CD4-positive, CD25-positive, alpha-beta regulatory T cell (primary cell): ENCODE measurements at regions not wholly inside any gene's neighbourhood (a gene's known extent, or its start where the extent isn't known, plus 50 kb on each side); places are given as distances from the start of the nearest gene placed in this dataset.
"Not testable (repeated sequence)": the region's sequence is repeated elsewhere in the genome, so short reads cannot be mapped to it uniquely, and the experiment has no call there.

Experiments used
- ATAC-seq, 2 donors: fragments of 150-1000 bp; cut with Tn5 transposase; one replicate each; pipeline ENCODE4 v1.10.0; 2021; ENCODE audit warnings: low read depth in 2 of 2, moderate number of reproducible peaks in 2 of 2, moderate library complexity in 1 of 2
- DNase-seq, 3 donors: peaks; one replicate each; pipeline versions ENCODE4 v3.0.0 to v3.0.0-alpha.2; 2012 to 2022; ENCODE audit warnings: mixed read lengths in 1 of 3
- H3K27ac ChIP-seq: one replicate; pipeline ENCODE4 v1.7.0; 2013; ENCODE audit warnings: mild to moderate bottlenecking, low read length; ENCODE audit not compliant: insufficient read depth, poor library complexity, severe bottlenecking
- H3K27me3 ChIP-seq: one replicate; pipeline ENCODE4 v1.7.0; 2013; ENCODE audit warnings: low read length; ENCODE audit not compliant: control insufficient read depth, insufficient read depth
- H3K36me3 ChIP-seq: one replicate; pipeline ENCODE4 v1.7.0; 2013; ENCODE audit warnings: mild to moderate bottlenecking, low read length, moderate library complexity; ENCODE audit not compliant: control insufficient read depth, insufficient read depth
- H3K4me1 ChIP-seq: 2 replicates; pipeline ENCODE4 v1.7.0; 2013; ENCODE audit warnings: mild to moderate bottlenecking, low read length; ENCODE audit not compliant: insufficient read depth, control insufficient read depth, poor library complexity, severe bottlenecking
- H3K4me3 ChIP-seq: one replicate; pipeline ENCODE4 v1.7.0; 2013; ENCODE audit warnings: low read depth, mild to moderate bottlenecking, low read length, moderate library complexity
- H3K9me3 ChIP-seq, 2 experiments: 1 replicate in 1 of 2; 2 replicates in 1 of 2; pipeline ENCODE4 v1.7.0; 2013; ENCODE audit warnings: low read length in 2 of 2, mild to moderate bottlenecking in 1 of 2, moderate library complexity in 1 of 2; ENCODE audit not compliant: control insufficient read depth in 2 of 2
- H3K27ac Mint-ChIP-seq, 3 donors: one replicate each; pipeline ENCODE4 v1.8.0; 2020 to 2022; ENCODE audit warnings: mild to moderate bottlenecking in 3 of 3, mixed read lengths in 3 of 3, moderate library complexity in 2 of 3
- H3K27me3 Mint-ChIP-seq: one replicate; pipeline ENCODE4 v1.8.0; 2022; ENCODE audit warnings: mild to moderate bottlenecking, mixed read lengths
- H3K36me3 Mint-ChIP-seq: one replicate; pipeline ENCODE4 v1.8.0; 2020; ENCODE audit warnings: mixed read lengths
- H3K4me1 Mint-ChIP-seq, 4 donors: one replicate each; pipeline ENCODE4 v1.8.0; 2020 to 2022; ENCODE audit warnings: mixed read lengths in 4 of 4, mild to moderate bottlenecking in 1 of 4
- H3K4me3 Mint-ChIP-seq, 4 donors: one replicate each; pipeline ENCODE4 v1.8.0; 2020 to 2022; ENCODE audit warnings: mild to moderate bottlenecking in 4 of 4, mixed read lengths in 4 of 4, moderate library complexity in 3 of 4
- H3K9me3 Mint-ChIP-seq, 7 donors: one replicate each; pipeline ENCODE4 v1.8.0; 2020 to 2022; ENCODE audit warnings: mixed read lengths in 7 of 7, mild to moderate bottlenecking in 3 of 7, moderate library complexity in 2 of 7

GRCh38 chr16:64074706-64075105, 1047.2 kb downstream of the CDH11 start:
- Histone ChIP-seq H3K27me3 (no peaks in the 10 kb centered on the region), H3K9me3 (peaks cover 6 to 20% of the 10 kb centered on the region in 2 experiments), H3K36me3 (no peaks in the 10 kb centered on the region), H3K4me1 (no peaks in the 10 kb centered on the region), H3K4me3 (no peak overlapping the region), H3K27ac (no peak overlapping the region)
- Mint-ChIP-seq H3K4me1 (no peaks in the 10 kb centered on the region), H3K36me3 (no peaks in the 10 kb centered on the region), H3K9me3 (peaks cover 0 to 46% (median 11%) of the 10 kb centered on the region in 7 donors), H3K27me3 (no peaks in the 10 kb centered on the region), H3K27ac (no peak overlapping the region), H3K4me3 (no peak overlapping the region)
- DNase-seq (no peak), ATAC-seq (no peak)

DNA sequence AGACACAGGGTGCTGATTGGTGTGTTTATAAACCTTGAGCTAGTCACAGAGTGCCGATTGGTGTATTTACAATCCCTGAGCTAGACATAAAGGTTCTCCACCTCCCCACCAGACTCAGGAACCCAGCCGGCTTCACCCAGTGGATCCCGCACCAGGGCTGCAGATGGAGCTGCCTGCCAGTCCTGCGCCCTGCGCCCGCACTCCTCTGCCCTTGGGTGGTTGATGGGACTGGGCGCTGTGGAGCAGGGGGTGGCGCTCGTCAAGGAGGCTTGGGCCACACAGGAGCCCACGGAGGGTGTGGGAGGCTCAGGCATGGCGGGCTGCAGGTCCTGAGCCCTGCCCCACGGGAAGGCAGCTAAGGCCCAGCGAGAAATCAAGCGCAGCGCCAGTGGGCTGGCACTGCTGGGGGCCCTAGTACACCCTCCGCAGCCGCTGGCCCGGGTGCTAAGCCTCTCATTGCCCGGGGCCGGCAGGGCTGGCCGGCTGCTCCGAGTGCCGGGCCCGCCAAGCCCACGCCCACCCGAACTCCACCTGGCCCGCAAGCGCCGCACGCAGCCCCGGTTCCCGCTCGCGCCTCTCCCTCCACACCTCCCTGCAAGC, 1049.6 kb downstream of the CDH11 start:
- not testable (repeated sequence) for H3K4me3 ChIP-seq

DNA sequence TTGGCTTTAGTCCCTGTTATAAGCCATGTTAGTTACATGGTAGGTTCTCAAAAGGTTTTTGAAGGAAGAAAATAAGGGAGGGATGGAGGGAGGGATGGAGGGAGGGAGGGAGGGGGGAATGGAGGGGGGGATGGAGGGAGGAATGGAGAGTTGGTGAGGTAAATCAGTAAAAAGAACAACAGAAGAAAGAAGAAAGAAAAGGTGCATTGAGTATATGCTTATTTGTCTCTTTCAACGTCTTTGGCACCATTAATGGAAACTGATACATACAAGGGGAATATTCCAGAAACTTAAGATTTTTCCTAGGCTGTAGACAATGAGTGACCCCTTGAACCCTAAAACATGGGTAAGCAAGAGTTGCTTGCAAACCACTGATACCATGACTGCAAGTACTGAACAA, 1056.3 kb downstream of the CDH11 start:
- Mint-ChIP-seq H3K27ac (no peak overlapping the region), H3K4me1 (no peaks in the 10 kb centered on the region), H3K27me3 (no peaks in the 10 kb centered on the region), H3K4me3 (no peak overlapping the region), H3K36me3 (no peaks in the 10 kb centered on the region), H3K9me3 (peaks cover 2 to 30% (median 6%) of the 10 kb centered on the region in 7 donors)
- H3K36me3 ChIP-seq: no peaks in the 10 kb centered on the region
- no peaks in the 10 kb centered on the region for H3K27me3 ChIP-seq
- H3K4me1 ChIP-seq: no peaks in the 10 kb centered on the region
- no peak overlapping the region for H3K4me3 ChIP-seq
- DNase-seq (no peak), ATAC-seq (no peak)
- no peak overlapping the region for H3K27ac ChIP-seq
- H3K9me3 ChIP-seq: no peaks in the 10 kb centered on the region

More for the DNA sequence above, 1049.6 kb downstream of the CDH11 start:
- H3K4me1 ChIP-seq, H3K4me3 Mint-ChIP-seq, H3K27me3 Mint-ChIP-seq, H3K36me3 ChIP-seq, H3K27ac ChIP-seq, H3K9me3 ChIP-seq, H3K27me3 ChIP-seq, H3K36me3 Mint-ChIP-seq, H3K4me1 Mint-ChIP-seq, ATAC-seq, DNase-seq, H3K27ac Mint-ChIP-seq: not testable (repeated sequence)
- H3K9me3 Mint-ChIP-seq: peaks cover 0 to 46% (median 13%) of the 10 kb centered on the region in 7 donors

DNA sequence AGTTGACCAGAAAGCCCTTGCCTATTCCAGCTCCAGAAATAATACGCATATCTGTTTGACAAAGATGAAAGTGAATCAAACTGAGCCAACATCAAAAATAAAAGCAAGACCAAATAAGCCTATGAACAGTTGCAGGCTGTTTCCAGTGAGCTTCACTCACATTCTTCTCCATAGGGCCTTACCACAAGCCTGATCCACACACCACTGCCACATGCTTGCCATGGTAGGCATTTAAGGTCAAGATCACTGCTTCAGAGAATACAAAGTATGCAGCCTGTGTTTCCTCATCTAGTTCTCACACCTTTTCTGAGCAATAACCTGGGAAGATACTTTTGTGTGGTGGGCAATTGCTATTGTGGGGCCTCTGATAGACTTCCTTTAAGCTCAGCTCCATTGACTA, 1060.2 kb downstream of the CDH11 start:
- H3K36me3 ChIP-seq: no peaks in the 10 kb centered on the region
- no peak overlapping the region for H3K27ac ChIP-seq
- H3K9me3 Mint-ChIP-seq: peaks cover 0 to 29% (median 6%) of the 10 kb centered on the region in 7 donors
- no peaks in the 10 kb centered on the region for H3K27me3 Mint-ChIP-seq
- no peak overlapping the region for H3K4me3 ChIP-seq
- H3K27ac Mint-ChIP-seq: no peak overlapping the region
- no peaks in the 10 kb centered on the region for H3K4me1 Mint-ChIP-seq
- no peaks in the 10 kb centered on the region for H3K4me1 ChIP-seq
- no peaks in the 10 kb centered on the region for H3K36me3 Mint-ChIP-seq
- no peaks in the 10 kb centered on the region for H3K27me3 ChIP-seq
- DNase-seq: no peak
- ATAC-seq: no peak
- peaks cover 0 to 4% of the 10 kb centered on the region in 2 experiments for H3K9me3 ChIP-seq
- no peak overlapping the region for H3K4me3 Mint-ChIP-seq

DNA sequence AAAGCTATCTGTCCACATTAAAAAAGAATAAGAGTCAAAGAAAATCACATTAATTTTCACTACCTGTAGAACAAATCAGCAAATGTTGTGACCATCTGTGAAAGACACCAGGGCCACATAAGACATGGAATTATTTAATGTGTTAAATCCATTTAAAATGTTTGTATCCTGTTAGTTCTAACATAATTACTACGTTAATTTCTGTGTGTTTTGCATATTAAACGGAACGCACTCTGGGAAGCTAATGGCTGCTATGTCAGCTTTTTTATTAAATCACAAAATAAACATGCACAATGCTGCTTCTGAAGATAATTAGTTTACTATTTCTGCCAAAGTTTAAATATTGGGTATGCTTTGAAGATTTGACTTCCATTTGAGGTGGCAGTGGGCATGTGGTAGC, 1061.2 kb downstream of the CDH11 start:
- Histone ChIP-seq H3K9me3 (peaks cover 0 to 4% of the 10 kb centered on the region in 2 experiments), H3K27ac (no peak overlapping the region), H3K4me1 (no peaks in the 10 kb centered on the region), H3K27me3 (no peaks in the 10 kb centered on the region), H3K4me3 (no peak overlapping the region), H3K36me3 (no peaks in the 10 kb centered on the region)
- no peak overlapping the region for H3K27ac Mint-ChIP-seq
- ATAC-seq: no peak
- H3K9me3 Mint-ChIP-seq: peaks cover 0 to 23% (median 6%) of the 10 kb centered on the region in 7 donors
- no peaks in the 10 kb centered on the region for H3K36me3 Mint-ChIP-seq
- H3K4me3 Mint-ChIP-seq: no peak overlapping the region
- DNase-seq: no peak
- no peaks in the 10 kb centered on the region for H3K27me3 Mint-ChIP-seq
- no peaks in the 10 kb centered on the region for H3K4me1 Mint-ChIP-seq

GRCh38 chr16:64058685-64059084, 1063.2 kb downstream of the CDH11 start:
- no peaks in the 10 kb centered on the region for H3K27me3 ChIP-seq
- H3K4me1 Mint-ChIP-seq: no peaks in the 10 kb centered on the region
- no peaks in the 10 kb centered on the region for H3K27me3 Mint-ChIP-seq
- no peaks in the 10 kb centered on the region for H3K36me3 ChIP-seq
- H3K4me3 Mint-ChIP-seq: no peak overlapping the region
- H3K4me1 ChIP-seq: no peaks in the 10 kb centered on the region
- no peaks in the 10 kb centered on the region for H3K36me3 Mint-ChIP-seq
- no peak overlapping the region for H3K27ac Mint-ChIP-seq
- ATAC-seq (no peak), DNase-seq (no peak)
- no peak overlapping the region for H3K4me3 ChIP-seq
- H3K9me3 ChIP-seq: peaks cover 0 to 4% of the 10 kb centered on the region in 2 experiments
- peaks cover 0 to 21% (median 2%) of the 10 kb centered on the region in 7 donors for H3K9me3 Mint-ChIP-seq
- no peak overlapping the region for H3K27ac ChIP-seq

- H3K27me3 ChIP-seq: no peaks in the 10 kb centered on the region
- ATAC-seq (no peak), DNase-seq (no peak)
- H3K36me3 ChIP-seq: no peaks in the 10 kb centered on the region
- H3K27ac Mint-ChIP-seq: no peak overlapping the region
- no peak overlapping the region for H3K4me3 ChIP-seq
- H3K9me3 Mint-ChIP-seq: peaks cover 0 to 35% (median 12%) of the 10 kb centered on the region in 7 donors
- no peak overlapping the region for H3K4me3 Mint-ChIP-seq
- H3K27me3 Mint-ChIP-seq: no peaks in the 10 kb centered on the region
- H3K36me3 Mint-ChIP-seq: no peaks in the 10 kb centered on the region
- no peaks in the 10 kb centered on the region for H3K4me1 Mint-ChIP-seq
- no peaks in the 10 kb centered on the region for H3K4me1 ChIP-seq
- peaks cover 0 to 6% of the 10 kb centered on the region in 2 experiments for H3K9me3 ChIP-seq
- no peak overlapping the region for H3K27ac ChIP-seq
Observed at GRCh38 chr16:64051824-64052223, 1070.0 kb downstream of the CDH11 start.

DNA sequence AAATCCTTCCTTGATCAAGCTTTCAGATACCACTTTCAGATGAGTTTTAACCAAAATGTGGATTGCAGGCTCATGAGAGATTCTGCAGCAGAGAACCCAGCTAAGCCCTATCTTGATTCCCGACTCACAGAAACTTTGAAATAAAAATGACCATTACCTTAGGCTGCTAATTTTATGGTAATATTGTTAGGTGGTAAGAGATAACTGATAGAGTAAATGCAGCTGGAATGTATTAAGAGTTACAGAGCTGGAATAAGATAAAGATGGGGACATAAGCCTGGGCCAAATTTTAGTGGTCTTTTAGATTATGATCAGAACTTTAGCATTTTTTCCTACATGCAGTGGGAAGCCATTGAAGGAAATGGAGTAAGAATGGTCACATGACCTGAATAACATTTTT, 1074.0 kb downstream of the CDH11 start:
- Mint-ChIP-seq H3K4me1 (no peaks in the 10 kb centered on the region), H3K27me3 (no peaks in the 10 kb centered on the region), H3K27ac (no peak overlapping the region), H3K4me3 (no peak overlapping the region), H3K36me3 (no peaks in the 10 kb centered on the region), H3K9me3 (peaks cover 0 to 43% (median 10%) of the 10 kb centered on the region in 7 donors)
- H3K36me3 ChIP-seq: no peaks in the 10 kb centered on the region
- H3K4me3 ChIP-seq: no peak overlapping the region
- H3K4me1 ChIP-seq: no peaks in the 10 kb centered on the region
- H3K27ac ChIP-seq: no peak overlapping the region
- ATAC-seq (no peak), DNase-seq (no peak)
- H3K9me3 ChIP-seq: peaks cover 2 to 9% of the 10 kb centered on the region in 2 experiments
- no peaks in the 10 kb centered on the region for H3K27me3 ChIP-seq
